Small intestine (tissue), 7 donors: ENCODE measurements at regions not wholly inside any gene's neighbourhood (a gene's known extent, or its start where the extent isn't known, plus 50 kb on each side); places are given as distances from the start of the nearest gene placed in this dataset.
"Not testable (repeated sequence)": the region's sequence is repeated elsewhere in the genome, so short reads cannot be mapped to it uniquely, and the experiment has no call there.

Source experiments
- DNase-seq, 2 donors: peaks; one replicate each; pipeline versions ENCODE4 v3.0.0 to v3.0.0-alpha.2; 2013
- FAIRE-seq: peaks from 2 replicates; lab custom pipeline; 2012; peaks lifted over from hg19 to GRCh38; lab: Jason Lieb, UNC
- H3K27ac ChIP-seq, 3 donors: one replicate each; pipeline ENCODE4 v1.5.1; 2013; ENCODE audit warnings: low read length in 2 of 3, mild to moderate bottlenecking in 2 of 3, control low read depth in 1 of 3, inconsistent platforms in 1 of 3, low read depth in 1 of 3, moderate library complexity in 1 of 3
- H3K27me3 ChIP-seq, 3 donors: one replicate each; pipeline ENCODE4 v1.6.1; 2013; ENCODE audit warnings: low read length in 3 of 3, inconsistent platforms in 1 of 3; ENCODE audit not compliant: control insufficient read depth in 3 of 3, insufficient read depth in 3 of 3
- H3K36me3 ChIP-seq, 3 donors: one replicate each; pipeline ENCODE4 v1.6.1; 2013; ENCODE audit warnings: low read length in 3 of 3, inconsistent platforms in 1 of 3, low read depth in 1 of 3, mild to moderate bottlenecking in 1 of 3, moderate library complexity in 1 of 3; ENCODE audit not compliant: control insufficient read depth in 3 of 3, insufficient read depth in 2 of 3
- H3K4me1 ChIP-seq, 3 donors: one replicate each; pipeline ENCODE4 v1.6.1; 2013; ENCODE audit warnings: low read length in 2 of 3, inconsistent platforms in 1 of 3, low read depth in 1 of 3, mild to moderate bottlenecking in 1 of 3, moderate library complexity in 1 of 3; ENCODE audit not compliant: control insufficient read depth in 3 of 3, insufficient read depth in 2 of 3
- H3K4me3 ChIP-seq, 3 donors: one replicate each; pipeline ENCODE4 v1.5.1; 2013; ENCODE audit warnings: low read length in 3 of 3, control low read depth in 1 of 3, inconsistent platforms in 1 of 3, low read depth in 1 of 3, mild to moderate bottlenecking in 1 of 3, moderate library complexity in 1 of 3
- H3K9me3 ChIP-seq, 2 donors: one replicate each; pipeline ENCODE4 v1.6.1; 2013; ENCODE audit warnings: low read depth in 1 of 2, low read length in 1 of 2; ENCODE audit not compliant: control insufficient read depth in 2 of 2, insufficient read depth in 1 of 2
- WGBS, 3 donors: extraction: QIAGEN DNeasy Blood & Tissue Kit; methylation state at CpG; one replicate each; pipeline ENCODE4 v1.1.7; 2013; 5-methylcytosine and 5-hydroxymethylcytosine counted together
- donor health status: healthy with polysubstance abuse.
- donor health status: control.
- donor health status: control.
- donor health status: Bipolar disorder and iron deficiency.
- donor health status: healthy.

GRCh38 chr6:164345806-164346496, 931.4 kb downstream of the QKI start:
- H3K9me3 ChIP-seq = peaks cover 0 to 1% of the 10 kb centered on the region in 2 donors
- no peaks in the 10 kb centered on the region for H3K27me3 ChIP-seq
- H3K4me3 ChIP-seq = no peak overlapping the region
- no peak for FAIRE-seq
- no peaks in the 10 kb centered on the region for H3K4me1 ChIP-seq
- no peak overlapping the region for H3K27ac ChIP-seq
- 56 to 74% (median 65%) methylated on average over 8 of the region's 8 CpGs for WGBS, 3 donors
- no peaks in the 10 kb centered on the region for H3K36me3 ChIP-seq
- no peak for DNase-seq

GRCh38 chr6:164345327-164345726, 930.8 kb downstream of the QKI start:
- Histone ChIP-seq H3K9me3 (peaks cover 0 to 1% of the 10 kb centered on the region in 2 donors), H3K4me1 (no peaks in the 10 kb centered on the region)
- no peak for DNase-seq

GRCh38 chr6:164344801-164345291, 930.3 kb downstream of the QKI start:
- WGBS, 3 donors = 51 to 70% (median 54%) methylated on average over 7 of the region's 7 CpGs
- peaks cover 0 to 1% of the 10 kb centered on the region in 2 donors for H3K9me3 ChIP-seq
- FAIRE-seq = no peak

More at GRCh38 chr6:164345327-164345726, 930.8 kb downstream of the QKI start:
- Histone ChIP-seq H3K4me3 (no peak overlapping the region), H3K27me3 (no peaks in the 10 kb centered on the region), H3K27ac (no peak overlapping the region), H3K36me3 (no peaks in the 10 kb centered on the region)
- WGBS, 3 donors = 68 to 71% (median 69%) methylated on average over 3 of the region's 3 CpGs
- no peak for FAIRE-seq

GRCh38 chr6:164339442-164339841, 924.9 kb downstream of the QKI start:
- H3K9me3 ChIP-seq = peaks cover 6 to 11% of the 10 kb centered on the region in 2 donors
- not testable (repeated sequence) for FAIRE-seq, DNase-seq, H3K4me1 ChIP-seq, H3K36me3 ChIP-seq, H3K27ac ChIP-seq, H3K4me3 ChIP-seq, H3K27me3 ChIP-seq
- WGBS, 3 donors = 51 to 68% (median 53%) methylated on average over 4 of the region's 4 CpGs

More at GRCh38 chr6:164344801-164345291, 930.3 kb downstream of the QKI start:
- Histone ChIP-seq H3K27me3 (no peaks in the 10 kb centered on the region), H3K36me3 (no peaks in the 10 kb centered on the region), H3K4me1 (no peaks in the 10 kb centered on the region), H3K4me3 (no peak overlapping the region), H3K27ac (no peak overlapping the region)
- DNase-seq = no peak

GRCh38 chr6:164337925-164338397, 923.4 kb downstream of the QKI start:
- peaks cover 6 to 11% of the 10 kb centered on the region in 2 donors for H3K9me3 ChIP-seq
- no peaks in the 10 kb centered on the region for H3K27me3 ChIP-seq
- H3K4me3 ChIP-seq = no peak overlapping the region
- FAIRE-seq (no peak), DNase-seq (no peak)
- no peak overlapping the region for H3K27ac ChIP-seq
- H3K4me1 ChIP-seq = no peaks in the 10 kb centered on the region
- WGBS, 3 donors = 84 to 87% (median 84%) methylated on average over 4 of the region's 4 CpGs
- H3K36me3 ChIP-seq = no peaks in the 10 kb centered on the region

- no peak for DNase-seq
- no peaks in the 10 kb centered on the region for H3K36me3 ChIP-seq
- H3K9me3 ChIP-seq = peaks cover 6 to 11% of the 10 kb centered on the region in 2 donors
- H3K4me3 ChIP-seq = no peak overlapping the region
- no peaks in the 10 kb centered on the region for H3K27me3 ChIP-seq
- H3K27ac ChIP-seq = no peak overlapping the region
- no peak for FAIRE-seq
- no peaks in the 10 kb centered on the region for H3K4me1 ChIP-seq
- 94 to 96% (median 95%) methylated on average over 47 to 50 of the region's 50 CpGs for WGBS, 3 donors
Observed at GRCh38 chr6:164337024-164337924, 922.8 kb downstream of the QKI start.

GRCh38 chr6:164336455-164336854, 921.9 kb downstream of the QKI start:
- Histone ChIP-seq H3K9me3 (peaks cover 6 to 11% of the 10 kb centered on the region in 2 donors), H3K4me3 (no peak overlapping the region), H3K27me3 (no peaks in the 10 kb centered on the region), H3K36me3 (no peaks in the 10 kb centered on the region), H3K27ac (no peak overlapping the region), H3K4me1 (no peaks in the 10 kb centered on the region)
- WGBS, 3 donors = 62 to 78% (median 70%) methylated on average over 2 of the region's 2 CpGs
- DNase-seq = no peak
- no peak for FAIRE-seq

GRCh38 chr6:164331026-164331425, 916.5 kb downstream of the QKI start:
- no peaks in the 10 kb centered on the region for H3K4me1 ChIP-seq
- H3K4me3 ChIP-seq = no peak overlapping the region
- 42 to 50% (median 48%) methylated on average over 2 of the region's 2 CpGs for WGBS, 3 donors
- no peak for FAIRE-seq
- no peaks in the 10 kb centered on the region for H3K27me3 ChIP-seq
- H3K27ac ChIP-seq = no peak overlapping the region
- no peak for DNase-seq
- no peaks in the 10 kb centered on the region for H3K9me3 ChIP-seq
- no peaks in the 10 kb centered on the region for H3K36me3 ChIP-seq
